Erythroblast (primary cell): ENCODE measurements at regions not wholly inside any gene's neighbourhood (a gene's known extent, or its start where the extent isn't known, plus 50 kb on each side); places are given as distances from the start of the nearest gene placed in this dataset.

ENCODE experiments used
- GATA1 ChIP-seq: IDR thresholded peaks from 2 replicates; pipeline ENCODE4 v1.6.1; 2011; ENCODE audit warnings: low read depth, mild to moderate bottlenecking, control low read depth, low read length, moderate library complexity
- POLR2A ChIP-seq: IDR thresholded peaks from 2 replicates; pipeline ENCODE4 v1.6.1; 2011; ENCODE audit warnings: mild to moderate bottlenecking, low read length

- TF ChIP-seq POLR2A (no peak), GATA1 (no peak)
These were observed 105.5 kb upstream of the EEF1E1 start for GRCh38 chr6:8207869-8208191.
